NT2/D1 (cell line): ENCODE measurements at regions not wholly inside any gene's neighbourhood (a gene's known extent, or its start where the extent isn't known, plus 50 kb on each side); places are given as distances from the start of the nearest gene placed in this dataset.

Source experiments
- DNase-seq: peaks from one replicate; pipeline ENCODE4 v3.0.0-alpha.2; 2011; ENCODE audit warnings: low read depth, low spot score
- H3K27me3 ChIP-seq: 2 replicates; pipeline ENCODE4 v1.6.0; 2011; ENCODE audit warnings: mild to moderate bottlenecking; ENCODE audit not compliant: insufficient read length, insufficient read depth
- H3K36me3 ChIP-seq: 2 replicates; pipeline ENCODE4 v1.6.1; 2011; ENCODE audit warnings: mild to moderate bottlenecking, low read length, mixed read lengths; ENCODE audit not compliant: insufficient read depth, insufficient read length
- H3K4me1 ChIP-seq: 2 replicates; pipeline ENCODE4 v1.5.1; 2011; ENCODE audit not compliant: insufficient read depth, insufficient read length
- H3K4me3 ChIP-seq: 2 replicates; pipeline ENCODE4 v1.5.1; 2011; ENCODE audit warnings: low read depth; ENCODE audit not compliant: insufficient read length
- H3K9ac ChIP-seq: 2 replicates; pipeline ENCODE4 v1.6.0; 2011; ENCODE audit warnings: low read depth; ENCODE audit not compliant: insufficient read length
- H3K9me3 ChIP-seq: 2 replicates; pipeline ENCODE4 v1.5.1; 2011; ENCODE audit warnings: mild to moderate bottlenecking, low read length; ENCODE audit not compliant: insufficient read depth
- SUZ12 ChIP-seq: IDR thresholded peaks from 2 replicates; pipeline ENCODE4 v1.6.1; 2011; ENCODE audit not compliant: insufficient read length, insufficient read depth; ENCODE audit errors: extremely low read depth
- YY1 ChIP-seq: IDR thresholded peaks from 2 replicates; pipeline ENCODE4 v1.6.1; 2011; ENCODE audit not compliant: insufficient read length, insufficient read depth
- ZNF274 ChIP-seq: IDR thresholded peaks from 2 replicates; pipeline ENCODE4 v1.6.1; 2011; ENCODE audit warnings: mild to moderate bottlenecking, low read depth, low read length

- Histone ChIP-seq H3K36me3 (no peaks in the 10 kb centered on the region), H3K27me3 (no peaks in the 10 kb centered on the region), H3K4me3 (no peak overlapping the region), H3K4me1 (no peaks in the 10 kb centered on the region), H3K9me3 (no peaks in the 10 kb centered on the region), H3K9ac (no peak overlapping the region)
- DNase-seq: no peak
- TF ChIP-seq SUZ12 (no peak), YY1 (no peak), ZNF274 (no peak)
These were observed 156.1 kb upstream of the CHD6 start for GRCh38 chr20:41774291-41774690.

DNA sequence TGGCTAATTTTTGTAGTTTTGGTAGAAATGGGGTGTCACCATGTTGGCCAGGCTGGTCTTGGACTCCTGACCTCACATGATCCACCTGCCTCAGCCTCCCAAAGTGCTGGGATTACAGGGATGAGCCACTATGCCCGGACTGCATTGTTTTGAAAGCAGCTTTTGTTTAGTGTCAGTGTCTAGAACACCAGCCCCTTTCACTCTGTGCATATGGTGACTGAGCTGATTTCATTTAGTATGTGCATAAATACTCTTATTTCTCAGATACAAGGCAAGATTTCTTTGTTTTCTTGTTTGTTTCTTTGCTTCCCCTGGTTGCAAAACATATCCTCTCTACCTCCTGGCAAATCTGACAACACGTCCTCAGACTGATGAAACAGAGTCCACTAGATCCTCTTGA is 152.8 kb upstream of the CHD6 start:
- Histone ChIP-seq H3K9me3 (no peaks in the 10 kb centered on the region), H3K4me3 (no peak overlapping the region), H3K4me1 (no peaks in the 10 kb centered on the region), H3K36me3 (no peaks in the 10 kb centered on the region), H3K27me3 (no peaks in the 10 kb centered on the region), H3K9ac (no peak overlapping the region)
- no peak for TF ChIP-seq ZNF274
- TF ChIP-seq SUZ12: no peak
- TF ChIP-seq YY1: no peak
- no peak for DNase-seq

DNA sequence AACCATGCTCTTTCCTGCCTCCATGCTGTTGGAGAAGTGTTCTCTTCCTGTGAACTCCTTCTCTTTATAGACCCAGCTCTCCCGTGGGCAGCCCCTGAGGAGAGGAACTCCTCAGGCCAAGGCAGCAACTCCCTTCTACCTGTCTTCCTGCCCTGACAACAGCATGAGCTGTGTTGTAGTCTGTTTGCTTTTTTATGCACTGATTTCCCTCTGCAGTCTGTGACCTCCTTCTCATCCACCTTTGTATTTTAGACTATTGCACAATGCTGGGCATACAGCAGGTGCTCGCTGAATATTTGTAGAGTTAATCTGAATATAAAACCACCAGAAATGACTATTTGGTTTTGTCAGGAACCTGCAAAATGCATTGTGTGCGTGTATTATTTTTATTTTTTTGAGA is 152.2 kb upstream of the CHD6 start:
- Histone ChIP-seq H3K27me3 (no peaks in the 10 kb centered on the region), H3K9ac (no peak overlapping the region), H3K36me3 (no peaks in the 10 kb centered on the region), H3K4me3 (no peak overlapping the region), H3K9me3 (no peaks in the 10 kb centered on the region), H3K4me1 (no peaks in the 10 kb centered on the region)
- TF ChIP-seq YY1: no peak
- TF ChIP-seq ZNF274: no peak
- TF ChIP-seq SUZ12: no peak
- no peak for DNase-seq

- H3K9me3 ChIP-seq: no peaks in the 10 kb centered on the region
- no peak overlapping the region for H3K4me3 ChIP-seq
- no peaks in the 10 kb centered on the region for H3K36me3 ChIP-seq
- H3K27me3 ChIP-seq: no peaks in the 10 kb centered on the region
- peak; percentile 38 for DNase-seq
- H3K4me1 ChIP-seq: no peaks in the 10 kb centered on the region
- TF ChIP-seq YY1: no peak
- TF ChIP-seq ZNF274: no peak
- no peak for TF ChIP-seq SUZ12
- H3K9ac ChIP-seq: no peak overlapping the region
These were observed 151.4 kb upstream of the CHD6 start for GRCh38 chr20:41769592-41770018.

DNA sequence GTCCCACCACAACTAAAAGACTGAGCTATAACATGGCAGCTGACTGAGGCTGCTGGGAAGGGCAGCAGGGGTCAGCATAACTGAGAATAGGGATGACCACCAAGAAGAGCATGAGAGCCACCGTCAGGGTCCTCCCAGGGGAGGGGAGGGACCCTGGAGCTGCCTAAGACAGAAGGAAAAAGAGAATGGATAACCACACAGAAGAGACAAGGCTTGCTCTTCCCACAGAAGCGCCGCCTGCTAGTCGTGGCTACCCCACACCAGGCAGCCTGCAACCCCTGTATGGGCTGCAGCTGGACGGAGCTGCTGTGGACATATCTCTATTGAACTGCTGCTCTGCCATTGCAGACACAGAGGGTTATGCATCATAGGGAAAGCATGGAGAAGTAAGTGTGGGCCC is 132.0 kb upstream of the CHD6 start:
- DNase-seq: no peak
- Histone ChIP-seq H3K4me3 (no peak overlapping the region), H3K4me1 (peaks cover 7% of the 10 kb centered on the region), H3K27me3 (no peaks in the 10 kb centered on the region), H3K9ac (no peak overlapping the region), H3K36me3 (no peaks in the 10 kb centered on the region), H3K9me3 (no peaks in the 10 kb centered on the region)
- no peak for TF ChIP-seq ZNF274
- no peak for TF ChIP-seq SUZ12
- TF ChIP-seq YY1: no peak

- Histone ChIP-seq H3K4me3 (no peak overlapping the region), H3K27me3 (no peaks in the 10 kb centered on the region), H3K4me1 (peaks cover 7% of the 10 kb centered on the region), H3K9me3 (no peaks in the 10 kb centered on the region), H3K9ac (no peak overlapping the region), H3K36me3 (no peaks in the 10 kb centered on the region)
- TF ChIP-seq ZNF274 (no peak), YY1 (no peak), SUZ12 (no peak)
- no peak for DNase-seq
These were observed 130.8 kb upstream of the CHD6 start for GRCh38 chr20:41748756-41749582.

DNA sequence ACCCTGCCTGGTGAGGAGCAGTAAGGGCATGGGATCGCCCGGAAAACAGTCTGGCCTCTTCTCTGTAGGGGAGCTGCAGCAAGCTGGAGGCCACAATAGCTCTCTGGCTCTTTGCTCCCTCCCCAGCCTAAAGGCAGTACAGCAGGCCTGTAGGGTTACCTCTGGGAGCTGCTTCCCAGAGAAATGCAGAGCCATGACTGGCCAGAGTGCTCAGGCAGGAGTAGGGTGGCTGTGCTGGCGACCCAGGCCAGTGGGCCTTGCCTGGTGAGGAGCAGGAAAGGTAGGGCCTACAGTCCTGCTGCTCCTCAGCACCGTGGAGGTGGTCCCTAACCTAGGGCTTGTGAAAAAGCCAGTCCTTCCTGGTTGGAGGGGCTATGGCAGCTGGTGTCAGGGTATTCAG is 129.9 kb upstream of the CHD6 start:
- no peak for DNase-seq
- H3K27me3 ChIP-seq: no peaks in the 10 kb centered on the region
- no peak overlapping the region for H3K4me3 ChIP-seq
- H3K36me3 ChIP-seq: no peaks in the 10 kb centered on the region
- no peak for TF ChIP-seq YY1
- TF ChIP-seq SUZ12: no peak
- no peak for TF ChIP-seq ZNF274
- no peaks in the 10 kb centered on the region for H3K9me3 ChIP-seq
- no peak overlapping the region for H3K9ac ChIP-seq
- H3K4me1 ChIP-seq: peaks cover 7% of the 10 kb centered on the region
